ENCODE measurements at regions not wholly inside any gene's neighbourhood (a gene's known extent, or its start where the extent isn't known, plus 50 kb on each side); places are given as distances from the start of the nearest gene placed in this dataset.

DNA sequence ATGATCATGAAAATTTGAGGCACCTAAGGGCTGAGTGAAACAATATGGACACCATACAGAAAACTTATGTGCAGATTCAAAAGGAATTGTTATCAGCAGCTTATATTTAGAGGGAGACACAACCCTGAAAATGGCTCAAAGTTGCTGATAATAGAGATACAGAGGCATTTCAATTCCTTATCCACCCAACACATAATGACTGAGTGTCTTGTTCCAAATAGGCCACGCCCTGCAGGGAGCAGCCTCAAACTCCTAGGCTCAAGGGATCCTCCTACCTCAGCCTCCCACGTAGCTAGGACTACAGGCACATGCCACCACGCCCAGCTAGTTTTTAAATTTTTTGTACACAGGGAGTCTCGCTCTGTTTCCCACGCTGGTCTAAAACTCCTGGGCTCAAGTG, 79.0 kb downstream of the LBH start:
- TF ChIP-seq, protein P1, sequence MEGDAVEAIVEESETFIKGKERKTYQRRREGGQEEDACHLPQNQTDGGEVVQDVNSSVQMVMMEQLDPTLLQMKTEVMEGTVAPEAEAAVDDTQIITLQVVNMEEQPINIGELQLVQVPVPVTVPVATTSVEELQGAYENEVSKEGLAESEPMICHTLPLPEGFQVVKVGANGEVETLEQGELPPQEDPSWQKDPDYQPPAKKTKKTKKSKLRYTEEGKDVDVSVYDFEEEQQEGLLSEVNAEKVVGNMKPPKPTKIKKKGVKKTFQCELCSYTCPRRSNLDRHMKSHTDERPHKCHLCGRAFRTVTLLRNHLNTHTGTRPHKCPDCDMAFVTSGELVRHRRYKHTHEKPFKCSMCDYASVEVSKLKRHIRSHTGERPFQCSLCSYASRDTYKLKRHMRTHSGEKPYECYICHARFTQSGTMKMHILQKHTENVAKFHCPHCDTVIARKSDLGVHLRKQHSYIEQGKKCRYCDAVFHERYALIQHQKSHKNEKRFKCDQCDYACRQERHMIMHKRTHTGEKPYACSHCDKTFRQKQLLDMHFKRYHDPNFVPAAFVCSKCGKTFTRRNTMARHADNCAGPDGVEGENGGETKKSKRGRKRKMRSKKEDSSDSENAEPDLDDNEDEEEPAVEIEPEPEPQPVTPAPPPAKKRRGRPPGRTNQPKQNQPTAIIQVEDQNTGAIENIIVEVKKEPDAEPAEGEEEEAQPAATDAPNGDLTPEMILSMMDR (IDR thresholded peaks at IDR 0.05): no peak
- peaks cover 36% of the 10 kb centered on the region for H3K4me1 Mint-ChIP-seq (ENCODE audit: low read depth)

DNA sequence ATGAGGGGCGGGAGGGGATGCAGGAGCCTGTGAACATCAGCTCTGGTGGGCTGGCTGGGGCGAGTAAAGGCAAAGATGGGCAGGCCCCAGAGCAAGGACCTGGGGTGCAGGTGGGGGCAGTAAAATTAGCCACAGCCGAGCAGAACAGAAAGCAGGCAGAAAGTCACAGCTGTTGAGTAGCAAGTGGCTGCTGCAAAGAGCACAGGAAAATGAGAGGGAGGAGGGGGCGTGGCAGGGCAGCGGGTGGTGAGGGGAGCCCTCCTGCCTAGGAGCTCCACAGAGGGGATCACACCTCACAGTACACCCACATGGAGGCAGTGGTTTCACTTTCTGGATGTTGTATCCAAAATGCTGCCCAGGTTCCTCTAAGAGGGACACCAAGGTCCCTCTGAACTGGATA, 79.6 kb downstream of the LBH start:
- H3K4me3 Mint-ChIP-seq: no peak overlapping the region
- H3K9me3 ChIP-seq (ENCODE audit: control insufficient read depth in 1 of 2, insufficient read depth in 1 of 2, low read length in 2 of 2): peaks cover 5 to 8% of the 10 kb centered on the region in 2 experiments
- H3K4me1 ChIP-seq (ENCODE audit: insufficient read depth, low read length): peaks cover 20% of the 10 kb centered on the region
- POLR2A ChIA-PET: interaction anchor here (1.1 to 3.4 kb wide), 2 partner anchors 26 to 78 kb away, joined by 4 to 8 read pairs; no protein-coding TSS in a partner anchor
- no peaks in the 10 kb centered on the region for H3K36me3 ChIP-seq (ENCODE audit: insufficient read depth, low read length)
- peaks cover 41% of the 10 kb centered on the region for H3K4me1 Mint-ChIP-seq (ENCODE audit: low read depth)
- H3K27ac Mint-ChIP-seq: peak overlapping the region; percentile 29
- intact Hi-C loops (cut with DNase I, micrococcal nuclease): no loop called here
- ATAC-seq (ENCODE audit: poor library complexity): no peak
- H3K4me3 ChIP-seq (ENCODE audit: low read length): no peak overlapping the region
- DNase-seq: peak in 1 of 14 experiments; percentile 43
- CTCF ChIA-PET: interaction anchor here (1.0 to 1.8 kb wide), 2 partner anchors 102 to 401 kb away, joined by 3 to 6 read pairs; no protein-coding TSS in a partner anchor
- TF ChIP-seq, protein P1 (IDR thresholded peaks at IDR 0.05): no peak
- H3K27me3 ChIP-seq (ENCODE audit: control insufficient read depth in 1 of 2, insufficient read depth in 2 of 2, low read length in 2 of 2): no peaks in the 10 kb centered on the region
- no peaks in the 10 kb centered on the region for H3K27me3 Mint-ChIP-seq
- no peak overlapping the region for H3K27ac ChIP-seq (ENCODE audit: low read depth in 1 of 2, low read length in 2 of 2)
- no peaks in the 10 kb centered on the region for H3K36me3 Mint-ChIP-seq (ENCODE audit: low read depth)
- no peaks in the 10 kb centered on the region for H3K9me3 Mint-ChIP-seq

More for the DNA sequence above, 79.0 kb downstream of the LBH start:
- Mint-ChIP-seq H3K27ac (no peak overlapping the region), H3K4me3 (no peak overlapping the region), H3K27me3 (no peaks in the 10 kb centered on the region), H3K9me3 (no peaks in the 10 kb centered on the region), H3K36me3 (ENCODE audit: low read depth) (no peaks in the 10 kb centered on the region)
- no peak overlapping the region for H3K27ac ChIP-seq (ENCODE audit: low read depth in 1 of 2, low read length in 2 of 2)
- ATAC-seq (ENCODE audit: poor library complexity) (no peak), DNase-seq (no peak)
- peaks cover 5 to 8% of the 10 kb centered on the region in 2 experiments for H3K9me3 ChIP-seq (ENCODE audit: control insufficient read depth in 1 of 2, insufficient read depth in 1 of 2, low read length in 2 of 2)
- no peak overlapping the region for H3K4me3 ChIP-seq (ENCODE audit: low read length)
- no peaks in the 10 kb centered on the region for H3K36me3 ChIP-seq (ENCODE audit: insufficient read depth, low read length)
- intact Hi-C loops (cut with DNase I, micrococcal nuclease): no loop called here
- CTCF ChIA-PET: interaction anchor here (1.0 to 1.8 kb wide), 2 partner anchors 102 to 401 kb away, joined by 3 to 6 read pairs; no protein-coding TSS in a partner anchor
- POLR2A ChIA-PET: interaction anchor here (1.1 to 3.4 kb wide), 2 partner anchors 27 to 78 kb away, joined by 4 to 8 read pairs; no protein-coding TSS in a partner anchor
- no peaks in the 10 kb centered on the region for H3K27me3 ChIP-seq (ENCODE audit: control insufficient read depth in 1 of 2, insufficient read depth in 2 of 2, low read length in 2 of 2)
- H3K4me1 ChIP-seq (ENCODE audit: insufficient read depth, low read length): peaks cover 15% of the 10 kb centered on the region

DNA sequence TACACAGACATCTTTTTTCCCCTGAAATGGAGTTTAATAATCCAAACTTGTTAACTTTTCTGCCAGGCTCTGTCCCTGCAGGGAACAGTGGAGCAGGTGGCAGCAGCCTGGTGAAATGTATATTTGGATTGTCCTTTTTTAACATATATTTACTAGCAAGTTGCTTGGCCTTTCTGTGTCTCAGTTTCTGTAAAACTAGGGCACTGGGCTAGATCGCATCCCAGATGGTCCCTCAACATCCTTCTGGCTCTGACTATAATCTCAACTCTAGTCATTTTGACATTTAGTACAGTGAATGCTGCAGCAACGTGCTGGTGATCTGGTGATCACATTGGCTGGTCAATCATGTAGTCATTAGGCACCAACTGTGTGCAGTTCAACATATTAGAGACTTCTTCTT, 80.4 kb downstream of the LBH start:
- POLR2A ChIA-PET: interaction anchor here (3.4 kb wide), 1 partner anchor 25 kb away, joined by 8 read pairs; no protein-coding TSS in a partner anchor
- intact Hi-C loops (cut with DNase I, micrococcal nuclease): no loop called here
- Mint-ChIP-seq H3K4me3 (no peak overlapping the region), H3K36me3 (ENCODE audit: low read depth) (no peaks in the 10 kb centered on the region), H3K4me1 (ENCODE audit: low read depth) (peaks cover 49% of the 10 kb centered on the region), H3K9me3 (no peaks in the 10 kb centered on the region), H3K27me3 (no peaks in the 10 kb centered on the region), H3K27ac (no peak overlapping the region)
- CTCF ChIA-PET: no interaction called here
- H3K27ac ChIP-seq (ENCODE audit: low read depth in 1 of 2, low read length in 2 of 2): no peak overlapping the region
- no peaks in the 10 kb centered on the region for H3K36me3 ChIP-seq (ENCODE audit: insufficient read depth, low read length)
- ATAC-seq (ENCODE audit: poor library complexity) (no peak), DNase-seq (no peak)
- H3K27me3 ChIP-seq (ENCODE audit: control insufficient read depth in 1 of 2, insufficient read depth in 2 of 2, low read length in 2 of 2): no peaks in the 10 kb centered on the region
- H3K4me3 ChIP-seq (ENCODE audit: low read length): no peak overlapping the region
- TF ChIP-seq, protein P1 (IDR thresholded peaks at IDR 0.05): no peak
- peaks cover 26% of the 10 kb centered on the region for H3K4me1 ChIP-seq (ENCODE audit: insufficient read depth, low read length)
- peaks cover 5 to 8% of the 10 kb centered on the region in 2 experiments for H3K9me3 ChIP-seq (ENCODE audit: control insufficient read depth in 1 of 2, insufficient read depth in 1 of 2, low read length in 2 of 2)

All from CD4-positive, alpha-beta T cell (primary cell).